ENCODE measurements at regions not wholly inside any gene's neighbourhood (a gene's known extent, or its start where the extent isn't known, plus 50 kb on each side); places are given as distances from the start of the nearest gene placed in this dataset.

GRCh38 chr3:117751651-117752050 is 1042.1 kb downstream of the TUSC7 start:
- H3K4me3 ChIP-seq: no peak overlapping the region
- H3K4me1 ChIP-seq: no peaks in the 10 kb centered on the region
- no peaks in the 10 kb centered on the region for H3K27me3 ChIP-seq
- WGBS, 2 donors (ENCODE audit: low coverage in 1 of 2): 68 to 73% methylated on average over 4 of the region's 4 CpGs
- H3K27ac ChIP-seq: no peak overlapping the region
- H3K36me3 ChIP-seq: no peaks in the 10 kb centered on the region
- H3K9me3 ChIP-seq: no peaks in the 10 kb centered on the region
- no peak for ATAC-seq
- TF ChIP-seq POLR2A (IDR thresholded peaks at IDR 0.05) (no peak), CTCF (IDR thresholded peaks at IDR 0.05) (no peak), EP300 (IDR thresholded peaks at IDR 0.05) (no peak), POLR2AphosphoS5 (IDR thresholded peaks at IDR 0.05) (no peak)

GRCh38 chr3:117752984-117753717 is 1043.6 kb downstream of the TUSC7 start:
- 76 to 83% methylated on average over 2 to 3 of the region's 3 CpGs for WGBS, 2 donors (ENCODE audit: low coverage in 1 of 2)

DNA sequence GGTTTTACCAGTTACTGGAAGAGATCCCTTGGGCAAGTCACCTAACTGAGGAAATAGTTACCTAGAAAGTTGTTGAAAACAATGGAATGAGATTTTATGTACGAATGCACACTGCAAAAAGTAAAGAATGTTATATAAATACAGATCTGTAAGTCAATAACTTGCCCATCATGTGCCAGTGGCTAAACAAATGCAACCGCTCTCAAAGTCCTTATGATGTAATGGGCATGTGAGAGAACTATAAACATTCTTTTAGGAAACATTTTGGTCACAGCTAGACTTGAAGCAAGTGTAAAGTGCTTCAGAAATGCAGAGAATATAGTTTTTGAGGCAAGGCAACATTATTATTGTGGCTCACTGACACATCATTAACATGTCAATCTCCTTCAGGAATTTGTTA is 1044.5 kb downstream of the TUSC7 start:
- 79 to 89% methylated on average over 1 to 2 of the region's 2 CpGs for whole genome bisulfite sequencing, 2 donors (ENCODE audit: low coverage in 1 of 2)
- no peak for ATAC-seq
- TF ChIP-seq POLR2AphosphoS5 (IDR thresholded peaks at IDR 0.05) (no peak), EP300 (IDR thresholded peaks at IDR 0.05) (no peak)

More at GRCh38 chr3:117752984-117753717, 1043.6 kb downstream of the TUSC7 start:
- no peaks in the 10 kb centered on the region for H3K9me3 ChIP-seq
- no peak overlapping the region for H3K4me3 ChIP-seq
- H3K36me3 ChIP-seq: no peaks in the 10 kb centered on the region
- TF ChIP-seq POLR2AphosphoS5 (IDR thresholded peaks at IDR 0.05): no peak
- no peak overlapping the region for H3K27ac ChIP-seq
- ATAC-seq: no peak
- no peaks in the 10 kb centered on the region for H3K27me3 ChIP-seq
- no peaks in the 10 kb centered on the region for H3K4me1 ChIP-seq

DNA sequence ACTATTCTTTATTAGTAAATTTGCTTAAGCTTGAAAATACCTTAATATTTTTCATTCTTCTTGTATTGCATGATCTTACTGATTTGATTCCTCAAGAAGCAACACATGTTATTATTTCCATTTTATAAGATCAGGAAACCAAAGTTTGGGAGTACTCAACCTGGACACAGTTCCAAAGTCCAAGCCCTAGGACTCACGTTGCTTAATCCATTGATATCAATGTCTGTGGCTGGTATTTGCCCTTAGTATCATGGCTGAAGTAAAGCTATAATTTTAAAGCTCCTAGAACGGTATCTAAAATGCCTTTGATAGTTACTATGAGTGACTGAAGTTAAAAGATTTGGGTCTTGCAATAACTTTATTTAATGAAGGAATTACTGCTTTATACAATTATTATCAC is 1045.3 kb downstream of the TUSC7 start:
- Histone ChIP-seq H3K36me3 (no peaks in the 10 kb centered on the region), H3K4me1 (no peaks in the 10 kb centered on the region), H3K27me3 (no peaks in the 10 kb centered on the region), H3K9me3 (no peaks in the 10 kb centered on the region), H3K4me3 (no peak overlapping the region), H3K27ac (no peak overlapping the region)
- 63 to 72% methylated on average over 2 of the region's 2 CpGs for WGBS, 2 donors (ENCODE audit: low coverage in 1 of 2)
- no peak for TF ChIP-seq EP300 (IDR thresholded peaks at IDR 0.05)
- no peak for TF ChIP-seq CTCF (IDR thresholded peaks at IDR 0.05)
- no peak for ATAC-seq

More for the DNA sequence above, 1044.5 kb downstream of the TUSC7 start:
- Histone ChIP-seq H3K4me3 (no peak overlapping the region), H3K9me3 (no peaks in the 10 kb centered on the region), H3K36me3 (no peaks in the 10 kb centered on the region), H3K27ac (no peak overlapping the region), H3K27me3 (no peaks in the 10 kb centered on the region), H3K4me1 (no peaks in the 10 kb centered on the region)

DNA sequence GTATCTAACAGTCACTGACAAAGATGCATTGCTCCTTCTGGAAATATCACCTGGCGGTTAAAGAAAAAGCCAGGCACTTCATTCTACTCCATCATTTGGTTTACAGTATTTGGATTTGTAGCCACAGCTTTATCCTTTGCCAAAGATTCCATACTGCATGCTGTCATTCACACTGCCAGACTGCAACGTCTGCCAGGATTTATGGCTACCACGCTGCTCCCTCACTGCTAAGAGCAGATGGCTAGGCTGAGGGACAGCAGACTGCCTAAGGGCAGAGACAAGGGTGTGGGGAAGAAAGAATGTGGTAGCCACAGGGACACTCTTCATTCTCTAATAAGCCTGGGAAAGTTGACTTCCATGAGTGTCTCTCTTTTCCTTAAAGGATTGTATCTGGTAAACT is 1047.0 kb downstream of the TUSC7 start:
- no peaks in the 10 kb centered on the region for H3K27me3 ChIP-seq
- WGBS, 2 donors (ENCODE audit: low coverage in 1 of 2): 42 to 67% methylated on average over 1 to 2 of the region's 3 CpGs
- no peaks in the 10 kb centered on the region for H3K36me3 ChIP-seq
- H3K27ac ChIP-seq: no peak overlapping the region
- H3K9me3 ChIP-seq: no peaks in the 10 kb centered on the region
- no peaks in the 10 kb centered on the region for H3K4me1 ChIP-seq
- ATAC-seq: no peak
- TF ChIP-seq POLR2A (IDR thresholded peaks at IDR 0.05) (no peak), EP300 (IDR thresholded peaks at IDR 0.05) (no peak), CTCF (IDR thresholded peaks at IDR 0.05) (no peak), POLR2AphosphoS5 (IDR thresholded peaks at IDR 0.05) (no peak)
- H3K4me3 ChIP-seq: no peak overlapping the region
